Suprapubic skin (tissue), 4 donors: ENCODE measurements at regions not wholly inside any gene's neighbourhood (a gene's known extent, or its start where the extent isn't known, plus 50 kb on each side); places are given as distances from the start of the nearest gene placed in this dataset.

Source experiments
- DNase-seq, 2 donors: peaks; one replicate each; pipeline ENCODE4 v3.0.0-alpha.2; 2019; ENCODE audit warnings: low spot score in 2 of 2
- H3K27ac ChIP-seq: fragments of 200-600 bp; sonication (generic); one replicate; pipeline ENCODE4 v1.5.1; 2019
- H3K27me3 ChIP-seq: fragments of 200-600 bp; sonication (generic); one replicate; pipeline ENCODE4 v1.5.1; 2019
- H3K36me3 ChIP-seq: fragments of 200-600 bp; sonication (generic); one replicate; pipeline ENCODE4 v1.5.1; 2019
- H3K4me1 ChIP-seq: fragments of 200-600 bp; sonication (generic); one replicate; pipeline ENCODE4 v1.5.1; 2019
- H3K4me3 ChIP-seq: fragments of 200-600 bp; sonication (generic); one replicate; pipeline ENCODE4 v1.5.1; 2019; ENCODE audit warnings: mild to moderate bottlenecking
- H3K9me3 ChIP-seq: fragments of 200-600 bp; sonication (generic); one replicate; pipeline ENCODE4 v1.5.1; 2019
- EP300 ChIP-seq: sonication (generic); formaldehyde crosslinking; IDR thresholded peaks from one replicate; pipeline ENCODE4 v1.6.1; 2017; ENCODE audit warnings: antibody characterized with exemption
- POLR2A ChIP-seq, 2 donors: fragments of 450-650 bp; IDR thresholded peaks; one replicate each; pipeline ENCODE4 v1.6.1; 2017; ENCODE audit warnings: antibody characterized with exemption in 2 of 2, mild to moderate bottlenecking in 2 of 2, moderate library complexity in 2 of 2
- POLR2AphosphoS5 ChIP-seq, 3 donors: sonication (generic); formaldehyde crosslinking; IDR thresholded peaks; one replicate each; pipeline ENCODE4 v1.6.1; 2017; ENCODE audit warnings: antibody characterized with exemption in 3 of 3
- WGBS: methylation state at CpG from one replicate; pipeline ENCODE4 v1.1.5; 2018; 5-methylcytosine and 5-hydroxymethylcytosine counted together
- TF ChIP-seq, protein P1 (sequence below), 2 donors: fragments of 200-600 bp in 1 of 2; fragments of 450-650 bp in 1 of 2; sonication (generic) in 1 of 2; IDR thresholded peaks; one replicate each; pipeline ENCODE4 v1.5.1; 2016 to 2019; ENCODE audit warnings: antibody characterized with exemption in 2 of 2, mild to moderate bottlenecking in 1 of 2, moderate library complexity in 1 of 2

DNA sequence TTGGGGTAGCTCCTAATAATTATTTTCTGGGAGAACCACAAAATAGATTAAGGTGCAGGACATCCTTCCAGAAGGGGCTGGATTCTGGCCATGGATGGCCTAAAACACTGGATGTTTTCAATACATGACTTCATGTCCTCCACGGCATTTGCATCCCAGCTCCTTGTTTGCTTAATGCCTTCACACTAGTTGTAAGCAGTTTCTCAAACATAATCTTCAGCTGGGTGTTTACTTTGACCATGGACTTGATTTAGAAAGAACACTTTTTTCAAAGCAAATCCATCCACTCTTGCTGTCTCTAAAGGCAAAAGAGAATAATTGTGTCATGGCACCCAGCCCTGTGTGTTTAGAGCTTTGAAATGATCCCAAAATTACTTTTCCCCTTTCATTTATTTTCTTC is 82.5 kb upstream of the GSX1 start:
- Histone ChIP-seq H3K4me1 (no peaks in the 10 kb centered on the region), H3K36me3 (no peaks in the 10 kb centered on the region), H3K9me3 (peaks cover 5% of the 10 kb centered on the region), H3K27ac (no peak overlapping the region), H3K4me3 (no peak overlapping the region), H3K27me3 (peaks cover 5% of the 10 kb centered on the region)
- 65% methylated on average over 1 of the region's 1 CpG for WGBS
- no peak for TF ChIP-seq POLR2A (IDR thresholded peaks at IDR 0.05)
- TF ChIP-seq POLR2AphosphoS5 (IDR thresholded peaks at IDR 0.05) = no peak
- TF ChIP-seq, protein P1, sequence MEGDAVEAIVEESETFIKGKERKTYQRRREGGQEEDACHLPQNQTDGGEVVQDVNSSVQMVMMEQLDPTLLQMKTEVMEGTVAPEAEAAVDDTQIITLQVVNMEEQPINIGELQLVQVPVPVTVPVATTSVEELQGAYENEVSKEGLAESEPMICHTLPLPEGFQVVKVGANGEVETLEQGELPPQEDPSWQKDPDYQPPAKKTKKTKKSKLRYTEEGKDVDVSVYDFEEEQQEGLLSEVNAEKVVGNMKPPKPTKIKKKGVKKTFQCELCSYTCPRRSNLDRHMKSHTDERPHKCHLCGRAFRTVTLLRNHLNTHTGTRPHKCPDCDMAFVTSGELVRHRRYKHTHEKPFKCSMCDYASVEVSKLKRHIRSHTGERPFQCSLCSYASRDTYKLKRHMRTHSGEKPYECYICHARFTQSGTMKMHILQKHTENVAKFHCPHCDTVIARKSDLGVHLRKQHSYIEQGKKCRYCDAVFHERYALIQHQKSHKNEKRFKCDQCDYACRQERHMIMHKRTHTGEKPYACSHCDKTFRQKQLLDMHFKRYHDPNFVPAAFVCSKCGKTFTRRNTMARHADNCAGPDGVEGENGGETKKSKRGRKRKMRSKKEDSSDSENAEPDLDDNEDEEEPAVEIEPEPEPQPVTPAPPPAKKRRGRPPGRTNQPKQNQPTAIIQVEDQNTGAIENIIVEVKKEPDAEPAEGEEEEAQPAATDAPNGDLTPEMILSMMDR (IDR thresholded peaks at IDR 0.05) = no peak
- TF ChIP-seq EP300 = no peak
- DNase-seq = no peak

DNA sequence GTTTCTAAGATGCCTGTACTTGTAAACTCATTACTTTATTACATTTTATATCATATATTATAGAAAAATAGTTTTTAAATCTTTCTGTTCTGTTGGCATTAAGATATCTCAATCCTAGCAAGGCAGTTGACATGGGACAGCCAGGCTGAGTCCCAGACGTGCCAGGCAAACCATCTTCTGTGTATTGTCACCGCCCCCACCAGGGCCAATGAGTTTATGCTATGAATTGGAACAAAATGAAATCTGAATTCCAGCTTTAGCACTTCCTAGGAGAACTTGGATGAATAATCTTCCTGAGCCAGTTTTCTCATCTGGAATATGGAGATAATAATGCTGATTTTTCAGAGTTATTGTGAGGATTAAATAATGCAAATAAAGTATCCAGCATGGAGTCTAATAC is 79.9 kb upstream of the GSX1 start:
- TF ChIP-seq POLR2A (IDR thresholded peaks at IDR 0.05) = no peak
- TF ChIP-seq, protein P1 (IDR thresholded peaks at IDR 0.05) = peak in 1 of 2 donors; percentile 36
- no peak for DNase-seq
- no peaks in the 10 kb centered on the region for H3K4me1 ChIP-seq
- H3K4me3 ChIP-seq = no peak overlapping the region
- no peak overlapping the region for H3K27ac ChIP-seq
- no peaks in the 10 kb centered on the region for H3K36me3 ChIP-seq
- H3K27me3 ChIP-seq = peaks cover 2% of the 10 kb centered on the region
- WGBS = 34% methylated on average over 2 of the region's 2 CpGs
- no peaks in the 10 kb centered on the region for H3K9me3 ChIP-seq

DNA sequence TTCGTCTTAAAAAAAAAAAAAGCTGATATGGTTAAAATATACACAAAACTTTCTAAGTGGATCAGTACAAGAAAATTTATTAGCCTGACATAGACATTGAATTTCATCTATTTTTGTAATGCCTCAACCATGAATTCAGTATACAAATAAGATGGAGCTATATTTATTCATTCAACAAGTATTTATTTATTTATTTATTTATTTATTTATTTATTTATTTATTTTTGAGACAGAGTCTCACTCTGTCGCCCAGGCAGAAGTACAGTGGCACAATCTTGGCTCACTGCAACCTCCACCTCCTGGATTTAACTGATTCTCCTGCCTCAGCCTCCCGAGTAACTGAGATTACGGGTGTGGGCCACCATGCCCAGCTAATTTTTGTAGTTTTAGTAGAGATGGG is 78.5 kb upstream of the GSX1 start:
- no peaks in the 10 kb centered on the region for H3K4me1 ChIP-seq
- H3K27me3 ChIP-seq = peaks cover 2% of the 10 kb centered on the region
- H3K9me3 ChIP-seq = no peaks in the 10 kb centered on the region
- H3K36me3 ChIP-seq = no peaks in the 10 kb centered on the region
- DNase-seq = no peak
- H3K4me3 ChIP-seq = no peak overlapping the region
- TF ChIP-seq, protein P1 (IDR thresholded peaks at IDR 0.05) = no peak
- TF ChIP-seq POLR2AphosphoS5 (IDR thresholded peaks at IDR 0.05) = no peak
- TF ChIP-seq EP300 = no peak
- TF ChIP-seq POLR2A (IDR thresholded peaks at IDR 0.05) = no peak
- 94% methylated on average over 4 of the region's 4 CpGs for WGBS
- no peak overlapping the region for H3K27ac ChIP-seq

DNA sequence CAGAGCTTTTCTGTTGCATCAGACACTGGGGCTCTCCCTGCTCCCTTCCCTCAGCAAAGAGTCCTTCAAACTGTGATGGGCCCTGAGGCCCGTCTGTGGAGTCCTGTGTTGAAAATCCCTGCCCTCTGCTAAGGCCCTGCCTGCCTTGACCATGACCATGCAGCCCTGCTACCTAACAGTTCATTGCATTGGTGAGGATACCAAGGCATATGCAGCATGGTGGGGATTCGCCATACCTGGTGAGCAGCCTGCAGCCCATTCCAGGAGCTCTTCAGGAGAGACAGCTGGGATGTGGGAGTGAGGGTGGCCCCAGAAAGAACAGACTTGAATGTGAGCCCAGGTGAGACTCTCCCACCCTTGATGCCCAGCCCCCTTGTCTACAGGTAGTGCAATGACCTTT is 70.6 kb upstream of the GSX1 start:
- 77% methylated on average over 2 of the region's 2 CpGs for WGBS
- H3K9me3 ChIP-seq = no peaks in the 10 kb centered on the region
- no peaks in the 10 kb centered on the region for H3K36me3 ChIP-seq
- peaks cover 8% of the 10 kb centered on the region for H3K27me3 ChIP-seq
- no peak overlapping the region for H3K4me3 ChIP-seq
- H3K27ac ChIP-seq = no peak overlapping the region
- no peaks in the 10 kb centered on the region for H3K4me1 ChIP-seq
- DNase-seq = no peak
- no peak for TF ChIP-seq EP300
- TF ChIP-seq, protein P1 (IDR thresholded peaks at IDR 0.05) = no peak
- TF ChIP-seq POLR2A (IDR thresholded peaks at IDR 0.05) = no peak
- no peak for TF ChIP-seq POLR2AphosphoS5 (IDR thresholded peaks at IDR 0.05)

DNA sequence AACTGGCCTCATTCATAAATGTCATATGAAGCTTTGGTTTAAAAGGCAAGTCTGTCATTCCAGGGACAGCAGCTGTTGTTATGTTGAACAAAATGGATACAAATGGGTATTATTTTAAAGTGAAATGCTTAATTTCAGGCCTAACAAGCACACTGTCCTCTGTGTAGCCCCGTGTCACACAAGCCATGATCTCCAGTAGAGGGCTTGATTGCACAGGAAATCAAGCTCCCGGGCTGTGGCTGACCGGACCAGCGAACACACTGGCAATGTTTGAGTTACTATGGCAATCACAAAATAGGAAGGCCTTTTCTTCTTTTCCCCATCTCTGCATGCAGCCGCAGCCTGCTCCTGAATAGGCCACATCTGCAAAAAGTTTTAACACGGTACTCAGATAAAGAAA is 64.0 kb upstream of the GSX1 start:
- 56% methylated on average over 6 of the region's 6 CpGs for WGBS
- no peak overlapping the region for H3K27ac ChIP-seq
- no peaks in the 10 kb centered on the region for H3K36me3 ChIP-seq
- H3K4me3 ChIP-seq = no peak overlapping the region
- DNase-seq = no peak
- peaks cover 11% of the 10 kb centered on the region for H3K27me3 ChIP-seq
- no peaks in the 10 kb centered on the region for H3K4me1 ChIP-seq
- TF ChIP-seq POLR2A (IDR thresholded peaks at IDR 0.05) = no peak
- TF ChIP-seq POLR2AphosphoS5 (IDR thresholded peaks at IDR 0.05) = no peak
- no peak for TF ChIP-seq EP300
- TF ChIP-seq, protein P1 (IDR thresholded peaks at IDR 0.05) = no peak
- no peaks in the 10 kb centered on the region for H3K9me3 ChIP-seq
